ENCODE measurements at regions not wholly inside any gene's neighbourhood (a gene's known extent, or its start where the extent isn't known, plus 50 kb on each side); places are given as distances from the start of the nearest gene placed in this dataset.

- TF ChIP-seq CHD7 (IDR thresholded peaks at IDR 0.05; ENCODE audit: insufficient replicate concordance, low read length) (no peak), SIX5 (IDR thresholded peaks at IDR 0.05; ENCODE audit: low read depth, low read length) (no peak), ATF3 (IDR thresholded peaks at IDR 0.05; ENCODE audit: insufficient read depth, low read depth, low read length) (no peak), TBP (IDR thresholded peaks at IDR 0.05; ENCODE audit: low read depth, low read length) (no peak), RBBP5 (IDR thresholded peaks at IDR 0.05; ENCODE audit: borderline replicate concordance, low read depth, low read length) (no peak), TCF12 (IDR thresholded peaks at IDR 0.05; ENCODE audit: low read depth, low read length) (no peak), SIRT6 (IDR thresholded peaks at IDR 0.05; ENCODE audit: low read length) (no peak), EZH2 (IDR thresholded peaks at IDR 0.05; ENCODE audit: low read depth, low read length, severe bottlenecking) (no peak)
Measured at GRCh38 chr6:144341831-144342527, 56.8 kb downstream of the UTRN start (continued).

All from H1 (cell line).